Neuronal stem cell (in vitro differentiated cells): ENCODE measurements at regions not wholly inside any gene's neighbourhood (a gene's known extent, or its start where the extent isn't known, plus 50 kb on each side); places are given as distances from the start of the nearest gene placed in this dataset.

Source experiments
- DNase-seq: peaks from one replicate; pipeline ENCODE4 v3.0.0-alpha.2; 2013; ENCODE audit warnings: low spot score
- H2AFZ ChIP-seq: one replicate; pipeline ENCODE4 v1.6.1; 2013; ENCODE audit warnings: mild to moderate bottlenecking, low read length, inconsistent platforms
- H2AK5ac ChIP-seq: 2 replicates; pipeline ENCODE4 v1.6.1; 2013; ENCODE audit warnings: low read depth, mild to moderate bottlenecking, inconsistent platforms, low read length, moderate library complexity, mixed read lengths
- H2BK120ac ChIP-seq: 2 replicates; pipeline ENCODE4 v1.6.1; 2013; ENCODE audit warnings: low read depth, mild to moderate bottlenecking, inconsistent platforms, low read length, moderate library complexity, mixed read lengths
- H2BK12ac ChIP-seq: one replicate; pipeline ENCODE4 v1.6.1; 2013; ENCODE audit warnings: low read length, inconsistent platforms
- H2BK15ac ChIP-seq: 2 replicates; pipeline ENCODE4 v1.6.1; 2013; ENCODE audit warnings: mild to moderate bottlenecking, low read length, inconsistent platforms, mixed read lengths
- H2BK5ac ChIP-seq: one replicate; pipeline ENCODE4 v1.6.1; 2013; ENCODE audit warnings: inconsistent platforms, mild to moderate bottlenecking, low read length, moderate library complexity
- H3K14ac ChIP-seq: one replicate; pipeline ENCODE4 v1.6.1; 2013; ENCODE audit warnings: low read length, inconsistent platforms
- H3K18ac ChIP-seq: 2 replicates; pipeline ENCODE4 v1.6.1; 2013; ENCODE audit warnings: low read length, inconsistent platforms
- H3K23ac ChIP-seq: 2 replicates; pipeline ENCODE4 v1.6.1; 2013; ENCODE audit warnings: low read depth, mild to moderate bottlenecking, mixed read lengths, low read length, inconsistent platforms; ENCODE audit not compliant: poor library complexity
- H3K27ac ChIP-seq: replicated peaks from 3 replicates; pipeline ENCODE4 v1.5.1; 2013; ENCODE audit warnings: low read length, inconsistent platforms
- H3K27me3 ChIP-seq, 3 experiments: 2 replicates each; pipeline ENCODE4 v1.6.1; 2013; ENCODE audit warnings: low read length in 3 of 3, mild to moderate bottlenecking in 2 of 3, inconsistent platforms in 1 of 3, low read depth in 1 of 3, mixed read lengths in 1 of 3, moderate library complexity in 1 of 3; ENCODE audit not compliant: control insufficient read depth in 3 of 3, insufficient read depth in 3 of 3
- H3K36me3 ChIP-seq, 2 donors: replicated peaks in 1 of 2; 2 replicates each; pipeline ENCODE4 v1.6.1; 2013; ENCODE audit warnings: low read length in 2 of 2; ENCODE audit not compliant: control insufficient read depth in 2 of 2, insufficient read depth in 2 of 2
- H3K4ac ChIP-seq: 2 replicates; pipeline ENCODE4 v1.6.1; 2013; ENCODE audit warnings: inconsistent platforms, mild to moderate bottlenecking, low read length, moderate library complexity
- H3K4me1 ChIP-seq, 2 donors: 1 replicate in 1 of 2; 2 replicates in 1 of 2; pipeline ENCODE4 v1.6.1; 2013; ENCODE audit warnings: low read length in 2 of 2, low read depth in 1 of 2; ENCODE audit not compliant: control insufficient read depth in 2 of 2, insufficient read depth in 1 of 2
- H3K4me2 ChIP-seq: one replicate; pipeline ENCODE4 v1.6.1; 2013; ENCODE audit warnings: mild to moderate bottlenecking, low read length, inconsistent platforms; ENCODE audit not compliant: insufficient read depth, poor library complexity, severe bottlenecking
- H3K4me3 ChIP-seq, 2 donors: 2 replicates each; pipeline ENCODE4 v1.5.1; 2013; ENCODE audit warnings: low read length in 2 of 2, mild to moderate bottlenecking in 2 of 2, inconsistent platforms in 1 of 2, moderate library complexity in 1 of 2
- H3K79me1 ChIP-seq: one replicate; pipeline ENCODE4 v1.6.1; 2013; ENCODE audit warnings: low read depth, mild to moderate bottlenecking, inconsistent platforms, low read length, moderate library complexity
- H3K9ac ChIP-seq: one replicate; pipeline ENCODE4 v1.6.1; 2013; ENCODE audit warnings: mild to moderate bottlenecking, low read depth, low read length, inconsistent platforms; ENCODE audit not compliant: poor library complexity
- H3K9me3 ChIP-seq, 2 donors: replicated peaks in 1 of 2; 2 replicates each; pipeline versions ENCODE3 to v1.6.1; 2013; ENCODE audit warnings: low read length in 2 of 2, mild to moderate bottlenecking in 2 of 2, inconsistent platforms in 1 of 2, low read depth in 1 of 2, mixed read lengths in 1 of 2, moderate library complexity in 1 of 2; ENCODE audit not compliant: control insufficient read depth in 2 of 2, insufficient read depth in 1 of 2
- H4K8ac ChIP-seq: one replicate; pipeline ENCODE4 v1.6.1; 2013; ENCODE audit warnings: low read depth, mild to moderate bottlenecking, inconsistent platforms, low read length, moderate library complexity
- H4K91ac ChIP-seq: one replicate; pipeline ENCODE4 v1.6.1; 2013; ENCODE audit warnings: low read length, low read depth, mild to moderate bottlenecking, inconsistent platforms; ENCODE audit not compliant: poor library complexity
- WGBS, 2 donors: extraction: QIAGEN DNeasy Blood & Tissue Kit; methylation state at CpG; one replicate each; pipeline ENCODE4 v1.1.7; 2013; ENCODE audit warnings: missing lambda C conversion rate in 2 of 2, mixed read lengths in 1 of 2; ENCODE audit not compliant: insufficient read length in 2 of 2, insufficient replicate concordance in 1 of 2; ENCODE audit errors: extremely low coverage in 2 of 2; 5-methylcytosine and 5-hydroxymethylcytosine counted together

DNA sequence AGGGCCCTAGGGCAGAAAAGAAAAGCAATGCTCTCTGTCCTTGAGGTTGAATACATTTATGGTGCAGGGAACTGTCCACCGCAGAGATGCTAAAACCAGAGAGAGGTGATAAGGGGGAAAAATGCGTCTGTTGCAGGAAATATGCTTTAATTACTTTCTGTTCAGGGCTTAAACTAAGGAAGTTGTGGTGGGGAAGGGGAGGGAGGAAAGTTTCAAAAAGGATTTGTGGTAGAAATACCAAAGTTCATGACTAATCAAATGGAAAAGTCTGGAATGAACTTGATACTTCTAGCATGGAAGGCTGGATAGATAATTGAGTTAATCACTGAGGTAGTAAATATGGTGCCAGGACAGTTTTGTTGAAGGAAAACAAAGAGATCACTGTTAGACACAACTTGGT, 99.0 kb downstream of the ASB9 start:
- WGBS, 2 donors = no CpG with 5 or more reads among the region's 2 CpGs

GRCh38 chrX:15167826-15168225, 102.1 kb downstream of the ASB9 start:
- H3K79me1 ChIP-seq = no peaks in the 10 kb centered on the region
- no peak overlapping the region for H4K91ac ChIP-seq
- H2AFZ ChIP-seq = no peak overlapping the region
- peaks cover 0 to 8% (median 0%) of the 10 kb centered on the region in 3 experiments for H3K27me3 ChIP-seq
- no peak overlapping the region for H3K27ac ChIP-seq
- no peak overlapping the region for H3K4me3 ChIP-seq
- H2BK12ac ChIP-seq = no peak overlapping the region
- no peak overlapping the region for H2BK5ac ChIP-seq
- H2BK120ac ChIP-seq = no peak overlapping the region
- no peak overlapping the region for H3K14ac ChIP-seq
- H4K8ac ChIP-seq = no peak overlapping the region
- WGBS, 2 donors = no CpG with 5 or more reads among the region's 3 CpGs
- H3K36me3 ChIP-seq = no peaks in the 10 kb centered on the region
- no peak overlapping the region for H3K4ac ChIP-seq
- H3K23ac ChIP-seq = no peak overlapping the region
- H2BK15ac ChIP-seq = no peak overlapping the region
- no peak overlapping the region for H2AK5ac ChIP-seq
- H3K4me1 ChIP-seq = no peaks in the 10 kb centered on the region
- no peak for DNase-seq
- H3K4me2 ChIP-seq = no peak overlapping the region
- no peak overlapping the region for H3K9ac ChIP-seq
- H3K18ac ChIP-seq = no peak overlapping the region
- no peaks in the 10 kb centered on the region for H3K9me3 ChIP-seq

More for the DNA sequence above, 99.0 kb downstream of the ASB9 start:
- Histone ChIP-seq H2AFZ (no peak overlapping the region), H3K4ac (no peak overlapping the region), H3K36me3 (no peaks in the 10 kb centered on the region), H2BK5ac (no peak overlapping the region), H2BK120ac (no peak overlapping the region), H3K18ac (no peak overlapping the region), H3K27me3 (peaks cover 0 to 4% (median 0%) of the 10 kb centered on the region in 3 experiments), H3K4me1 (no peaks in the 10 kb centered on the region), H2BK15ac (no peak overlapping the region), H3K4me3 (no peak overlapping the region), H4K91ac (no peak overlapping the region), H3K23ac (no peak overlapping the region), H2BK12ac (no peak overlapping the region), H4K8ac (no peak overlapping the region), H3K9me3 (no peaks in the 10 kb centered on the region), H3K4me2 (no peak overlapping the region), H3K79me1 (no peaks in the 10 kb centered on the region), H3K9ac (no peak overlapping the region), H2AK5ac (no peak overlapping the region), H3K14ac (no peak overlapping the region), H3K27ac (no peak overlapping the region)
- DNase-seq = no peak

DNA sequence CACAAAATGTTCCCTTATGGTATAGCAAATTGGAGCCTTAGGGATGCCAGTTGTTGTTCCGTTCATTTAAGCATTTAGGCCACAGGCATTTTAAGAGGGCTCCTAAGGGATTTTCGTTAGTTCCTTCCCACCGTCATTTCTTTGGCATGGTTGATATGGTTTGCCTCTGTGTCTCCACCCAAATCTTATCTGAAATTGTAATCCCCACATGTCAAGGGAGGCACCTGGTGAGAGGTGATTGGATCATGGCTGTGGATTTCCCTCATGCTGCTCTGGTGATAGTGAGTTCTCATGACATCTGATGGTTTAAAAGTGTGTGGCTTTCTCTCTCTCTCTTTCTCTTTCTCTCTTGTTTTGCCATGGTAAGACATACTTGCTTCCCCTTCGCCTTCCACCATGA, 104.1 kb downstream of the ASB9 start:
- no peaks in the 10 kb centered on the region for H3K79me1 ChIP-seq
- no peak overlapping the region for H2BK120ac ChIP-seq
- H3K18ac ChIP-seq = no peak overlapping the region
- H3K27me3 ChIP-seq = peaks cover 0 to 8% (median 0%) of the 10 kb centered on the region in 3 experiments
- H2BK5ac ChIP-seq = no peak overlapping the region
- H3K4ac ChIP-seq = no peak overlapping the region
- no peak overlapping the region for H2BK12ac ChIP-seq
- H3K4me3 ChIP-seq = no peak overlapping the region
- no peak overlapping the region for H2AK5ac ChIP-seq
- DNase-seq = no peak
- H3K14ac ChIP-seq = no peak overlapping the region
- no peak overlapping the region for H4K91ac ChIP-seq
- WGBS, 2 donors = no CpG with 5 or more reads among the region's 4 CpGs
- no peaks in the 10 kb centered on the region for H3K9me3 ChIP-seq
- no peak overlapping the region for H3K9ac ChIP-seq
- H3K36me3 ChIP-seq = no peaks in the 10 kb centered on the region
- H2BK15ac ChIP-seq = no peak overlapping the region
- no peak overlapping the region for H3K27ac ChIP-seq
- no peak overlapping the region for H3K23ac ChIP-seq
- H2AFZ ChIP-seq = no peak overlapping the region
- H3K4me1 ChIP-seq = no peaks in the 10 kb centered on the region
- no peak overlapping the region for H4K8ac ChIP-seq
- no peak overlapping the region for H3K4me2 ChIP-seq

- no peak overlapping the region for H3K27ac ChIP-seq
- H4K91ac ChIP-seq = no peak overlapping the region
- no peak overlapping the region for H2AFZ ChIP-seq
- no peak overlapping the region for H3K4me2 ChIP-seq
- no CpG with 5 or more reads among the region's 3 CpGs for WGBS, 2 donors
- H3K36me3 ChIP-seq = no peaks in the 10 kb centered on the region
- no peak overlapping the region for H3K18ac ChIP-seq
- H3K27me3 ChIP-seq = peaks cover 0 to 11% (median 0%) of the 10 kb centered on the region in 3 experiments
- H2BK15ac ChIP-seq = no peak overlapping the region
- no peak overlapping the region for H2BK120ac ChIP-seq
- no peaks in the 10 kb centered on the region for H3K79me1 ChIP-seq
- no peak overlapping the region for H3K4me3 ChIP-seq
- no peaks in the 10 kb centered on the region for H3K4me1 ChIP-seq
- H3K9ac ChIP-seq = no peak overlapping the region
- H4K8ac ChIP-seq = no peak overlapping the region
- no peak overlapping the region for H2AK5ac ChIP-seq
- H2BK12ac ChIP-seq = no peak overlapping the region
- no peak overlapping the region for H3K23ac ChIP-seq
- no peak overlapping the region for H3K14ac ChIP-seq
- H3K9me3 ChIP-seq = no peaks in the 10 kb centered on the region
- H2BK5ac ChIP-seq = no peak overlapping the region
- H3K4ac ChIP-seq = no peak overlapping the region
- no peak for DNase-seq
Observed at GRCh38 chrX:15163131-15163530, 106.8 kb downstream of the ASB9 start.
